Bronchial epithelial cell (primary cell): ENCODE measurements at regions not wholly inside any gene's neighbourhood (a gene's known extent, or its start where the extent isn't known, plus 50 kb on each side); places are given as distances from the start of the nearest gene placed in this dataset.

Experiments used
- DNase-seq: peaks from one replicate; pipeline ENCODE4 v3.0.0-alpha.2; 2010; ENCODE audit warnings: low read depth
- FAIRE-seq: peaks from 2 replicates; lab custom pipeline; 2011; peaks lifted over from hg19 to GRCh38; lab: Jason Lieb, UNC
- H3K27me3 ChIP-seq: 2 replicates; pipeline ENCODE4 v1.5.1; 2011; ENCODE audit warnings: low read length; ENCODE audit not compliant: control insufficient read depth, insufficient read depth
- H3K36me3 ChIP-seq: 2 replicates; pipeline ENCODE4 v1.5.1; 2011; ENCODE audit warnings: low read length; ENCODE audit not compliant: control insufficient read depth, insufficient read depth
- H3K4me3 ChIP-seq: 2 replicates; pipeline ENCODE4 v1.5.1; 2011; ENCODE audit warnings: mild to moderate bottlenecking, low read depth, low read length, control low read depth
- TF ChIP-seq, protein P1 (sequence below): IDR thresholded peaks from 2 replicates; pipeline ENCODE4 v1.5.1; 2011; ENCODE audit warnings: mild to moderate bottlenecking, moderate library complexity, low read length, control low read depth, inconsistent platforms; ENCODE audit not compliant: insufficient read depth, severe bottlenecking

DNA sequence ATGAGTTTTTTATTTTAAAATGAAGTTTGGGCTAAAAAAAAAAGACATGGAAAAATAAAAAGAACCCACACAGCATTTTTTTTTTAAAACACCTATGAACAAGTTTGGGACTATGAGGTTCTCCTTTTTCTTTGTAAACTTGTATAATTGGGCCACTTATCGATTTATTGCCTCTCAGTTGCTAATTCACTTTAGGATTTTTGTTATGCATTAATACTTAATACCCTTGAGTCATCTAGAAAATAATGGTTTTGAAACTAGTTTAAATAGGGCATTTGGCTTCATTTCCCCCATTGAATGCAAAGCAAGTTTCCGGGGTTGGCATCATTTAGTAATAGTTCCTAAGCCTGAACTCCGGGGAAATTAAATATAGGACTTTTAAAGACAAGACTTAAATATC, 312.8 kb upstream of the RGS6 start:
- TF ChIP-seq, protein P1, sequence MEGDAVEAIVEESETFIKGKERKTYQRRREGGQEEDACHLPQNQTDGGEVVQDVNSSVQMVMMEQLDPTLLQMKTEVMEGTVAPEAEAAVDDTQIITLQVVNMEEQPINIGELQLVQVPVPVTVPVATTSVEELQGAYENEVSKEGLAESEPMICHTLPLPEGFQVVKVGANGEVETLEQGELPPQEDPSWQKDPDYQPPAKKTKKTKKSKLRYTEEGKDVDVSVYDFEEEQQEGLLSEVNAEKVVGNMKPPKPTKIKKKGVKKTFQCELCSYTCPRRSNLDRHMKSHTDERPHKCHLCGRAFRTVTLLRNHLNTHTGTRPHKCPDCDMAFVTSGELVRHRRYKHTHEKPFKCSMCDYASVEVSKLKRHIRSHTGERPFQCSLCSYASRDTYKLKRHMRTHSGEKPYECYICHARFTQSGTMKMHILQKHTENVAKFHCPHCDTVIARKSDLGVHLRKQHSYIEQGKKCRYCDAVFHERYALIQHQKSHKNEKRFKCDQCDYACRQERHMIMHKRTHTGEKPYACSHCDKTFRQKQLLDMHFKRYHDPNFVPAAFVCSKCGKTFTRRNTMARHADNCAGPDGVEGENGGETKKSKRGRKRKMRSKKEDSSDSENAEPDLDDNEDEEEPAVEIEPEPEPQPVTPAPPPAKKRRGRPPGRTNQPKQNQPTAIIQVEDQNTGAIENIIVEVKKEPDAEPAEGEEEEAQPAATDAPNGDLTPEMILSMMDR = no peak
- FAIRE-seq (no peak), DNase-seq (no peak)
- H3K4me3 ChIP-seq = no peak overlapping the region
- no peaks in the 10 kb centered on the region for H3K27me3 ChIP-seq
- peaks cover 7% of the 10 kb centered on the region for H3K36me3 ChIP-seq

DNA sequence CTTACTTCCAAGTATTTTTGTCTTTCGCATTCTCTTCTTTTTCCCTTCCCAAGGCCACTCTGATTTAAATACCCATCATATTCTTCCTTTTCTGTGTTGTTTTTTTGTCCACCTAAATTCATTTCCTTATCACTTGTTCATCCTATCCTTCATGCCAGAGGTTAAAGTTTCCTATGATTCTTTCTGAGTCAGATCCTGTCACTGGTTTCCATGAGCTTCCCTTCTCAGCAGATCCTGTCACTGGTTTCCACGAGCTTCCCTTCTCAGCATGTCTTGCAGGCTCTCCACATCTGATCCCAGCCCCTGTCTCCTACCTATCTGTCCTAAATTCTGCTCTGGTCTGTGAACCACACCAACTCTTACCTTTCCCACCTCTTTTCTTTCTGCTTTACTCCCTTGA, 311.8 kb upstream of the RGS6 start:
- Histone ChIP-seq H3K4me3 (no peak overlapping the region), H3K36me3 (peaks cover 7% of the 10 kb centered on the region), H3K27me3 (no peaks in the 10 kb centered on the region)
- DNase-seq = peak; percentile 64
- TF ChIP-seq, protein P1 = no peak
- no peak for FAIRE-seq

DNA sequence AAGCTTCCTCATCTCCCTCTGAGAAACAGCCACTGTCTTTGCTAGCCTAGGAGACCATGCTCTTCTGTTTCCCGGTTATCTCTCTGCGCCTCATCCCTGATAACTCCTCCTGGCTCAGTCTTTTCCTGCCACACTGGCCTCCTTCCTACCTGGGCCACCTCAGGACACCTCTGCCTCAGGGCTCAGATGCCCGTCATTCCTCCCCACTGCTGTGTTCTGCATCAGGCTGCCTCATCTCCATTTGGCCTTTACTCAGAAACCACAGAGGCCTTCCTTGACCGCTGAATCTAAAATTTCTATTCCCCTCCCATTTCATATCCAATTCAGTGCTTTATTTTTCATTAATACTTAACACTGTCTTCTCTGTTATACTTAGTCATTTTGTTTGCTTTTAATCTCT, 311.0 kb upstream of the RGS6 start:
- no peak for FAIRE-seq

DNA sequence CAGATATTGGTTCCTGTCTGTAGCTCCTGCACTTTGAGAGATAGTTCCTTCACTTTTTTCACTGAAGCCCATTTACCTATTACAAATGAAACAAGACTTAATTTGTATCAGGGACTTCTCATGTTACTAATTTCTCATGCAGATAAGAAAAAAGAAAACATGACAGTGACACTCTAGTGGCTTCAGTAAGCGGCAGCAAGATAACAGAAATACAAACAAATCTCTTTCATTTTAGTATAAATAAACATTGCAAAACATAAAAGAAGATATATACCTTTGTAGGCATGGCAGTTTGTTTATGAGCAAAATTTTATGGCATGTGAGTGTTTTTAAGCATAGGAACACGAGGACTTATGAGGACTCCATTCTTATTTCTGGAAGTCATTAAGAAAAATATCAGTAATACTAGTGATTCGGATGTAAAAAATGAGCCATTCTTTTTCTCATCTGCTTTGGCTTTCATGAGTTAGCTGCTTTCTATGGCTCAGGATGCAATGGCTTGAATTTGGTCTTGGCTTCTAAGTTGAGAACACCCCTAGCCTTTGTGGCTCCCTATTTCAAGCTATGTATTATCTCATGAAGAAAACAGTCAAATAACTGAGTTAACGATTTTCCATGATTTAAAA, 310.1 kb upstream of the RGS6 start:
- TF ChIP-seq, protein P1 = no peak
- no peak overlapping the region for H3K4me3 ChIP-seq
- FAIRE-seq (no peak), DNase-seq (no peak)
- no peaks in the 10 kb centered on the region for H3K27me3 ChIP-seq
- peaks cover 7% of the 10 kb centered on the region for H3K36me3 ChIP-seq

More for the DNA sequence above, 311.0 kb upstream of the RGS6 start:
- TF ChIP-seq, protein P1 = no peak
- no peak for DNase-seq
- H3K27me3 ChIP-seq = no peaks in the 10 kb centered on the region
- H3K36me3 ChIP-seq = peaks cover 7% of the 10 kb centered on the region
- H3K4me3 ChIP-seq = no peak overlapping the region

GRCh38 chr14:71623939-71624338, 308.3 kb upstream of the RGS6 start:
- TF ChIP-seq, protein P1 = no peak
- Histone ChIP-seq H3K27me3 (no peaks in the 10 kb centered on the region), H3K4me3 (no peak overlapping the region), H3K36me3 (peaks cover 5% of the 10 kb centered on the region)
- DNase-seq = no peak
- FAIRE-seq = peak; percentile 47

- Histone ChIP-seq H3K27me3 (no peaks in the 10 kb centered on the region), H3K36me3 (peaks cover 5% of the 10 kb centered on the region), H3K4me3 (no peak overlapping the region)
- TF ChIP-seq, protein P1 = no peak
- FAIRE-seq (no peak), DNase-seq (no peak)
These were observed 307.1 kb upstream of the RGS6 start for GRCh38 chr14:71625175-71625574.
